ENCODE measurements at regions not wholly inside any gene's neighbourhood (a gene's known extent, or its start where the extent isn't known, plus 50 kb on each side); places are given as distances from the start of the nearest gene placed in this dataset.

- H3K9ac ChIP-seq (ENCODE audit: low read length in 2 of 2), result no peak overlapping the region
- H3K4me1 ChIP-seq (ENCODE audit: control insufficient read depth, insufficient read depth, low read length), result no peaks in the 10 kb centered on the region
- H3K36me3 ChIP-seq (ENCODE audit: control insufficient read depth in 2 of 2, insufficient read depth in 2 of 2, low read length in 2 of 2), result no peaks in the 10 kb centered on the region
- no peak overlapping the region for H3K27ac ChIP-seq (ENCODE audit: low read length)
- no peak overlapping the region for H3K4me3 ChIP-seq (ENCODE audit: low read length in 2 of 2)
- no peaks in the 10 kb centered on the region for H3K27me3 ChIP-seq (ENCODE audit: control insufficient read depth in 1 of 2, insufficient read depth in 2 of 2, low read length in 2 of 2)
- peaks cover 0 to 3% of the 10 kb centered on the region in 2 donors for H3K9me3 ChIP-seq (ENCODE audit: control insufficient read depth in 2 of 2, low read length in 2 of 2)
Observed at GRCh38 chr5:159619826-159620225, 289.5 kb upstream of the IL12B start.

- Histone ChIP-seq H3K36me3 (ENCODE audit: control insufficient read depth in 2 of 2, insufficient read depth in 2 of 2, low read length in 2 of 2) (no peaks in the 10 kb centered on the region), H3K4me1 (ENCODE audit: control insufficient read depth, insufficient read depth, low read length) (no peaks in the 10 kb centered on the region), H3K9me3 (ENCODE audit: control insufficient read depth in 2 of 2, low read length in 2 of 2) (peaks cover 0 to 3% of the 10 kb centered on the region in 2 donors), H3K9ac (ENCODE audit: low read length in 2 of 2) (no peak overlapping the region), H3K4me3 (ENCODE audit: low read length in 2 of 2) (no peak overlapping the region), H3K27ac (ENCODE audit: low read length) (no peak overlapping the region), H3K27me3 (ENCODE audit: control insufficient read depth in 1 of 2, insufficient read depth in 2 of 2, low read length in 2 of 2) (no peaks in the 10 kb centered on the region)
Observed at GRCh38 chr5:159620853-159621540, 290.7 kb upstream of the IL12B start.

- Histone ChIP-seq H3K27ac (ENCODE audit: low read length) (no peak overlapping the region), H3K4me1 (ENCODE audit: control insufficient read depth, insufficient read depth, low read length) (no peaks in the 10 kb centered on the region), H3K9me3 (ENCODE audit: control insufficient read depth in 2 of 2, low read length in 2 of 2) (no peaks in the 10 kb centered on the region), H3K9ac (ENCODE audit: low read length in 2 of 2) (no peak overlapping the region), H3K27me3 (ENCODE audit: control insufficient read depth in 1 of 2, insufficient read depth in 2 of 2, low read length in 2 of 2) (no peaks in the 10 kb centered on the region), H3K36me3 (ENCODE audit: control insufficient read depth in 2 of 2, insufficient read depth in 2 of 2, low read length in 2 of 2) (no peaks in the 10 kb centered on the region), H3K4me3 (ENCODE audit: low read length in 2 of 2) (no peak overlapping the region)
Observed at GRCh38 chr5:159628703-159629102, 287.6 kb upstream of the ADRA1B start.

GRCh38 chr5:159629158-159629557, 287.1 kb upstream of the ADRA1B start:
- Histone ChIP-seq H3K9me3 (ENCODE audit: control insufficient read depth in 2 of 2, low read length in 2 of 2) (no peaks in the 10 kb centered on the region), H3K36me3 (ENCODE audit: control insufficient read depth in 2 of 2, insufficient read depth in 2 of 2, low read length in 2 of 2) (no peaks in the 10 kb centered on the region), H3K4me1 (ENCODE audit: control insufficient read depth, insufficient read depth, low read length) (no peaks in the 10 kb centered on the region), H3K9ac (ENCODE audit: low read length in 2 of 2) (no peak overlapping the region), H3K27ac (ENCODE audit: low read length) (no peak overlapping the region), H3K4me3 (ENCODE audit: low read length in 2 of 2) (no peak overlapping the region), H3K27me3 (ENCODE audit: control insufficient read depth in 1 of 2, insufficient read depth in 2 of 2, low read length in 2 of 2) (no peaks in the 10 kb centered on the region)

GRCh38 chr5:159630545-159630944, 285.7 kb upstream of the ADRA1B start:
- Histone ChIP-seq H3K27me3 (ENCODE audit: control insufficient read depth in 1 of 2, insufficient read depth in 2 of 2, low read length in 2 of 2) (no peaks in the 10 kb centered on the region), H3K36me3 (ENCODE audit: control insufficient read depth in 2 of 2, insufficient read depth in 2 of 2, low read length in 2 of 2) (no peaks in the 10 kb centered on the region), H3K4me1 (ENCODE audit: control insufficient read depth, insufficient read depth, low read length) (no peaks in the 10 kb centered on the region), H3K27ac (ENCODE audit: low read length) (no peak overlapping the region), H3K9me3 (ENCODE audit: control insufficient read depth in 2 of 2, low read length in 2 of 2) (no peaks in the 10 kb centered on the region), H3K9ac (ENCODE audit: low read length in 2 of 2) (no peak overlapping the region), H3K4me3 (ENCODE audit: low read length in 2 of 2) (no peak overlapping the region)

- Histone ChIP-seq H3K36me3 (ENCODE audit: control insufficient read depth in 2 of 2, insufficient read depth in 2 of 2, low read length in 2 of 2) (no peaks in the 10 kb centered on the region), H3K9ac (ENCODE audit: low read length in 2 of 2) (no peak overlapping the region), H3K4me3 (ENCODE audit: low read length in 2 of 2) (no peak overlapping the region), H3K4me1 (ENCODE audit: control insufficient read depth, insufficient read depth, low read length) (no peaks in the 10 kb centered on the region), H3K27me3 (ENCODE audit: control insufficient read depth in 1 of 2, insufficient read depth in 2 of 2, low read length in 2 of 2) (no peaks in the 10 kb centered on the region), H3K27ac (ENCODE audit: low read length) (no peak overlapping the region), H3K9me3 (ENCODE audit: control insufficient read depth in 2 of 2, low read length in 2 of 2) (no peaks in the 10 kb centered on the region)
Observed at GRCh38 chr5:159631001-159631400, 285.3 kb upstream of the ADRA1B start.

- Histone ChIP-seq H3K27ac (ENCODE audit: low read length) (no peak overlapping the region), H3K4me3 (ENCODE audit: low read length in 2 of 2) (no peak overlapping the region), H3K36me3 (ENCODE audit: control insufficient read depth in 2 of 2, insufficient read depth in 2 of 2, low read length in 2 of 2) (no peaks in the 10 kb centered on the region), H3K9ac (ENCODE audit: low read length in 2 of 2) (no peak overlapping the region), H3K4me1 (ENCODE audit: control insufficient read depth, insufficient read depth, low read length) (no peaks in the 10 kb centered on the region), H3K9me3 (ENCODE audit: control insufficient read depth in 2 of 2, low read length in 2 of 2) (no peaks in the 10 kb centered on the region), H3K27me3 (ENCODE audit: control insufficient read depth in 1 of 2, insufficient read depth in 2 of 2, low read length in 2 of 2) (no peaks in the 10 kb centered on the region)
Observed at GRCh38 chr5:159632866-159633265, 283.4 kb upstream of the ADRA1B start.

GRCh38 chr5:159638481-159638880, 277.8 kb upstream of the ADRA1B start:
- Histone ChIP-seq H3K27me3 (ENCODE audit: control insufficient read depth in 1 of 2, insufficient read depth in 2 of 2, low read length in 2 of 2) (no peaks in the 10 kb centered on the region), H3K4me1 (ENCODE audit: control insufficient read depth, insufficient read depth, low read length) (no peaks in the 10 kb centered on the region), H3K27ac (ENCODE audit: low read length) (no peak overlapping the region), H3K36me3 (ENCODE audit: control insufficient read depth in 2 of 2, insufficient read depth in 2 of 2, low read length in 2 of 2) (no peaks in the 10 kb centered on the region), H3K9ac (ENCODE audit: low read length in 2 of 2) (no peak overlapping the region), H3K4me3 (ENCODE audit: low read length in 2 of 2) (no peak overlapping the region), H3K9me3 (ENCODE audit: control insufficient read depth in 2 of 2, low read length in 2 of 2) (no peaks in the 10 kb centered on the region)

- Histone ChIP-seq H3K4me1 (ENCODE audit: control insufficient read depth, insufficient read depth, low read length) (no peaks in the 10 kb centered on the region), H3K36me3 (ENCODE audit: control insufficient read depth in 2 of 2, insufficient read depth in 2 of 2, low read length in 2 of 2) (no peaks in the 10 kb centered on the region), H3K27ac (ENCODE audit: low read length) (no peak overlapping the region), H3K4me3 (ENCODE audit: low read length in 2 of 2) (no peak overlapping the region), H3K27me3 (ENCODE audit: control insufficient read depth in 1 of 2, insufficient read depth in 2 of 2, low read length in 2 of 2) (no peaks in the 10 kb centered on the region), H3K9ac (ENCODE audit: low read length in 2 of 2) (no peak overlapping the region), H3K9me3 (ENCODE audit: control insufficient read depth in 2 of 2, low read length in 2 of 2) (no peaks in the 10 kb centered on the region)
Observed at GRCh38 chr5:159638954-159639559, 277.2 kb upstream of the ADRA1B start.

- Histone ChIP-seq H3K9ac (ENCODE audit: low read length in 2 of 2) (no peak overlapping the region), H3K27me3 (ENCODE audit: control insufficient read depth in 1 of 2, insufficient read depth in 2 of 2, low read length in 2 of 2) (no peaks in the 10 kb centered on the region), H3K4me1 (ENCODE audit: control insufficient read depth, insufficient read depth, low read length) (no peaks in the 10 kb centered on the region), H3K36me3 (ENCODE audit: control insufficient read depth in 2 of 2, insufficient read depth in 2 of 2, low read length in 2 of 2) (no peaks in the 10 kb centered on the region), H3K9me3 (ENCODE audit: control insufficient read depth in 2 of 2, low read length in 2 of 2) (no peaks in the 10 kb centered on the region), H3K4me3 (ENCODE audit: low read length in 2 of 2) (no peak overlapping the region), H3K27ac (ENCODE audit: low read length) (no peak overlapping the region)
Observed at GRCh38 chr5:159639590-159639989, 276.7 kb upstream of the ADRA1B start.

- H3K9ac ChIP-seq (ENCODE audit: low read length in 2 of 2), result no peak overlapping the region
- H3K4me3 ChIP-seq (ENCODE audit: low read length in 2 of 2), result no peak overlapping the region
- no peaks in the 10 kb centered on the region for H3K4me1 ChIP-seq (ENCODE audit: control insufficient read depth, insufficient read depth, low read length)
- H3K9me3 ChIP-seq (ENCODE audit: control insufficient read depth in 2 of 2, low read length in 2 of 2), result no peaks in the 10 kb centered on the region
- no peaks in the 10 kb centered on the region for H3K36me3 ChIP-seq (ENCODE audit: control insufficient read depth in 2 of 2, insufficient read depth in 2 of 2, low read length in 2 of 2)
- H3K27me3 ChIP-seq (ENCODE audit: control insufficient read depth in 1 of 2, insufficient read depth in 2 of 2, low read length in 2 of 2), result no peaks in the 10 kb centered on the region
- no peak overlapping the region for H3K27ac ChIP-seq (ENCODE audit: low read length)
Observed at GRCh38 chr5:159640446-159640845, 275.8 kb upstream of the ADRA1B start.

Measured in stomach smooth muscle (tissue), 2 donors.